NCI-H524 (cell line): ENCODE measurements at regions not wholly inside any gene's neighbourhood (a gene's known extent, or its start where the extent isn't known, plus 50 kb on each side); places are given as distances from the start of the nearest gene placed in this dataset.

Experiments
- DNase-seq, 2 experiments: peaks; one replicate each; lab custom pipeline; 2025; lab: John Stamatoyannopoulos, UW

DNA sequence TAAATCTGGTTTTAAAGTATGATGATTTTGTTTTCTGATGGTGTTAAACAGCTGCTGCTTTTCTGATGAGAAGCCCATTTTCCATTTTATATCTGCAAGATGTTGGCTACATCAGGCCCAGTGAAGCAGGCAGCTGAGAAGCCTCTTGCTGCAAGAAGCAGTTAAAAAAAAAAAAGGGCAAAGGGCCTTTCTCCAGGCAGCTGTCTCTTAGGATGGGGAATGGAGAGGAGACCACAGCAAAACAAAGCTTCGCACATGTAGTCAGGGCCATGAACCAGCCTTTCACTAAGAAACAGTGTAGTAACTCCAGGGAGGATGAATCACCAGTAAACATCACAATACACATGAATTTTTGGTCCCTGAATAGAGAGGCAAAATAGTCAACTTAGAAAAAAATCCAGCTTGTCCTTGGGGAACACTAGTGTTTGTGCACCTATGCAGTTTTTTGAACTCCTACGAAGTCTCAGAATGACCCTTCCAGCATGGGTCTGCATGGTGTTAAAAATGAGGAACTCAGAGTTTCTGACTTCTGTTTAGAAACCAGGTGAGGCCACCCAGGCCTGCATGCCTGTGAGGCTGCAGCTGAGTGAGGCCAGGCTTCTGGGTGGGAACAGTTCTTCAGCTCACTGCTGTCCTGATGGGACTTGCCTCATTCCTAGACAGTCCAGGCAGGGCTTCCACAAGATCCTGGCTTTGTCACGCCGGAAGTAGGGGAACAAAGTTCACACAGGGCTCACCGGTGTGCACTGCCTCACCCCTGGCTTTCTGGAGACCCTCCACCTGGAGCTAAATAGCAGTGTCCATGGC lies 518.7 kb downstream of the MCTP2 start:
- DNase-seq = no peak

DNA sequence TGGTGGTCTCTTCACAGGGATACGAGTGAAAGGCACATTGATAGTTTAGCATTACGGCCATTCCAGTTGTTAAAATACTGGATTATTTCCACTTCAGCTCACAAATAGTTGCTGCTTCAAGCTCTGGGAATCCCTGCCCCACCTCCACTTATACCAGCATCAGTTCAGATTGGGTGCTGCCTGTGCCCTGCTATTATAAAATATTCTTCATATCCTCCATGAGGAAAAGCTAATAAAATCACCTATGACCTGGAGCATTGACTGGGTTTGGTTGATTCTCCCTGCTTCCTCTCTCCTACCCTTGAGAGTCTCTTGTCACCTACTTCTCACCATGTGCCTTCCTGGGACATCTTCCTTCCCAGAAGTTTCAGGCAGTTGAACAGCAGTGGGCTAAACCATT lies 529.0 kb downstream of the MCTP2 start:
- no peak for DNase-seq

DNA sequence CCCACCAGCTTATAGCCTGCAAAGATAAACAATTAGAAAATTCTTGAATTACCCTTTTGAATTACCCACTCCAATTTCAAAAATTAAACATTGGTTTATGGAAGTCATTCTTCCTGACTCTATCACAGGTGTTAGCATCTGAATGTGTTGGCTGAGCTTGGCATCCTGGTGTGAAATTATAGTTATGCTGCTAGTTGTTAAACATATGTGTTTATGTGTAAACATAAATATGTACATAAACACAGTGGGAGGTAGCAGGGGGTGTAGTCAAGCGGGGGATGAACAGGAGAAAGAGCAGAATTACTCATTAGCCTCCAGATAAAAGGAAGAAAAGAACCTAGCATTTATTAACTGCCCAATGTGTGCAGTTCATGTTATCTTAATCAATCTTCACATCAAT lies 530.2 kb downstream of the MCTP2 start:
- no peak for DNase-seq

DNA sequence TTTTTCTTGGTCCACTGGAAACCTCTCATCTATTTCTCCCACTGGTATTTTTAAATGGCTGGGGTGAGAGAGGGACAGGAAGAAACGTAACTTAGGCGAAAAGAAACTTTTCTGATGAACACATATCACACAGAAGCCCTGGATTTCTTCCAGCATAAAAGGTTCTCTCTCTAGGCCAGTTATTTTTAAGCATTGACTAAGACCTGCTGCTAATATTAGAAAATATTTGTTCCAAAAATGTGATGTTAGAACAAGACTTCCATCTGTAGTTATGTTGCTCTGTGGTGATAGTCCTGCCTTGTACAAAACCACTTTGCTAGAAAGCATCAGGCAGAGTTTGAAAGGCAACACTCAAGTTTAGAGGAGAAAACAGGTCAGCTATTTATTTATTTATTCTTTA lies 537.7 kb downstream of the MCTP2 start:
- DNase-seq = no peak

DNA sequence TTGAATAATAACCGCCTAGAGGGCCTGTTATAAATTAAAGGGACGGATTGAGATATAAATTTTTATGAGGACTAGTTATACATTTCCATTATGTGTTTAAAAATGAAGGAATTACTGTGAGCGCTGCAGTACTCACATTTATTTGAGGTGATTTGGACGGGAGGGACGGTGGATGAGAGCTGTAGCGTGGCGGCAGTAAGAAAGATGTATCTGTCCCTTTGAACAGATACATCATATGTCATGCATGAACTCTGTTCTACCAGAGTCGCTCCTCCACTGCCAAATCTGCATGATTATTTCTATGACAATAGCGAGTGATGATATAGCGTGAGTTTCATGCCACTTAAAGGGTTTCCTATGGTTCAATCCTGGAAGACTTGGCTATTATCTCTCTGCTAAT lies 538.8 kb downstream of the MCTP2 start:
- no peak for DNase-seq

DNA sequence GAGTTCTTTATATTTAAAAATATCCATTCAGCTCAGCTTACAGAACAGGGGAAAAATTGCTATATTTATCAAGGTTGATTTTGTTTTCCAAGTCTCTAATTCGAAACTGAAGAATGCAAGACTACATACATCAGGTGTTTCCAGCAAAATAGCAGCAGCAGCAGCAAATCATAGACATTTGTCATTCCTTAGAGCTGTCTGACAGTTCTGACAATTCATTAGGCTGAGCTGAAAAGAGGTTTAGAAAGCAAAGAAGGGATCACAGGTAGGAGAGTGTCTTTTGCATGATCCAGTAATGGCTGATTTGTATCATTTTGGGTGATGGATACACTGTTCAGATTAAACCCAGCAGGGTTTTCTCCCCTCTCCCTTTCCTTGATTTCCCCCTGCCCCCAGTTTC lies 545.7 kb downstream of the MCTP2 start:
- DNase-seq = no peak

DNA sequence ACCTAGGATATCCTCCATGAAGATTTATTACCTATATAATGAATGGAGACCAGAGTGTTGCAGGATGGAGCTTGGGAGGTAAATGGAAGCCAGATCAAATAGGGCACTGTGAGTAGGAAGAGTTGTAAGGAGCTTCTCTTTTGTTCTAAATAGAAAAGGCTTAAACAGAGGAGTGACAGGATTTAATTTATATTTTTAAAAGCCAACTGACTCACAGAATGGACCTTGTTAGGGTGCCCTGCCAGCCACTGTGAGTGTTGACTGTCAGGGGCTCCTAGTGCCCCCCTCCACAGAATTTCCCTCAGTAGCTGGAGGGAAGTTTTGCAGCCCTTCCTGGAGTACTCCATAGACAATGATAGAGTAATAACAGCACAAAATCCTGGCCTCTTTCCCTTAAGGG lies 547.5 kb downstream of the MCTP2 start:
- no peak for DNase-seq

DNA sequence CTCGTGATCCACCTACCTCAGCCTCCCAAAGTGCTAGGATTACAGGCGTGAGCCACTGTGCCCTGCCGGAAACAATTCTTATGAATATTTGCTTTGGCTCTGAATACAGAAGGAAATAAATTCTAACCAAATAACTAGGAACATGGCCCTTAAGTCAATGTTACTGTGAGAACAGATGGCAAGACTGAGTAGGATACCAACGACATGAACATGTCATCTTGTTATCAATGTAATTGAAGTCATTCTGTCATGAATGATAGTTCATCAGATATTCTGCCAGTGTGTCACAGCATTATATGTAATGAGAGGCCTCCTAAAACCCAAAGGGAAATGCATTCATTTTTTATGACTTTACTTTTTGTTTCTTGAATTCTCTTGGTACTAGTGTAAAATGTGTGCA lies 548.8 kb downstream of the MCTP2 start:
- no peak for DNase-seq

DNA sequence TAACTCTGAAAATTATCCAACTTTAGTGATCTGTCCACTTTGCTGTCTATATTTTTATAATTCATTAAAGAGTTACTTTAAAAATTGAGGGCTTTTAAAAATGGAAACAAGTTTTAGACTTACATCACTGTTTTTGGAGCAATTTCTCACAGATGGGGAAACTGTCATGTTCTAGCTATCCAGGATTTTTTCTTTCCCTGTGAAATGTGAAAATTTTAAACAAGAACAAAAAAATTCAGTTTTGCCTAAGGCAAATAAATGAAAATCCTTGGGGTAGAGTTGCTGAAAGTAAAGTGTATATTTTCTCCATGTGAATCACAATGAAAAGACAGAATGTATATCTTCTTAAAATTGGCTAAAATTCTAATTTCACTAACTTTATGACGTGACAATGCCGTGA lies 553.7 kb downstream of the MCTP2 start:
- no peak for DNase-seq

DNA sequence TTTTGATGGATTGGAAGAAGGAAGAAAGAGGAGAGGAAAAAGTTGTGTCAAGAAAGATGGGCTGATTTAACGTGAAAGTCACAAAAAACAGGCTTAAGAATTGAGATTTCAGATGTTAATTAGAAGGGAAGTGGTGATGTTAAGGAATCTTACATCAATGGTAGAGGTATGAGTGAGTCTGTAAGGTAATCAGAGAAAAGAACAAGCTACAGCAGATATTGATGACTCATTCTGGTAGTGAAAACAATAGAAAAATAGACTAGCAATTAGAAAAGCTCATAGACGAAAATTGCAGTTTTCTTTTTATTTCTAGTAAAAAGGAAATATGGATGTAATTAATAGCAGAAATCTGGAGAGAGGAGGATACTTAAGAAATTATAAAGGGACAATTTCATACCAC lies 559.6 kb downstream of the MCTP2 start:
- no peak for DNase-seq

DNA sequence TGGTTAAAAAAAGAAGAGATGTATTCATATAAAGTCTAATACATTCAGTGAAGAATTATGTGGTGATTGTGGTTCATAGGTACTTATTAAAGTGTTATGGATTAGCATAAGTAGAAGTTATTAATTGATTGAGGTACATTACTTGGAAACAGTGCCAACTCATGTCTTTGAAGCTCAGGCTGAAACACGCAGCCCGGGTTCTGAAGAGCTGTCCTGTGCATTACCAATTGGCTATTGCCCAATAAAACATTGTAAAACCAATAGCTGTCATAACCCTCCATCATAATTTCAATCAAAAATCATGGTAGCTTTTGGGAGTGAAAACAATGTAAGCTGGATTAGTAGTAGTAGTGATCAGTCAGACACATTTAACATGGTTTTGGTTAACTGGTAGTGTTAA lies 560.1 kb downstream of the MCTP2 start:
- DNase-seq = no peak

DNA sequence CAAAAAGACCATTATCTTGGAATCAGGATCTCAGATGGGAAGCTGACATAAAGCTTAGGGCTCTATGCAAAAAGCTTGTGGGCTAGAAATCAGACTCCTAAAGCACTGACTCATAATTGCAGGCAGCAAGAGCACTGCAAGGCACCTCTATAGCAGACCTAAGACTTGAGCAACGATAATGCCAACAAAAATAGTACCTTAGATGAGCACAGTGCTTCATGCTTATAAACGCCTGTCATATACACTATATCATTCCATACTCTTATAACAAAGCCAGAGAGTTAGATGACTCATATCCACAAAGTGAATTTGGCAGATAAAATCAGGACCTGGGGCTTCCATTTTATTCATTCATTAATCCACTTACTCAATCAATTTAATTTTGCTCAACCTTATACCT lies 560.8 kb downstream of the MCTP2 start:
- DNase-seq = no peak

DNA sequence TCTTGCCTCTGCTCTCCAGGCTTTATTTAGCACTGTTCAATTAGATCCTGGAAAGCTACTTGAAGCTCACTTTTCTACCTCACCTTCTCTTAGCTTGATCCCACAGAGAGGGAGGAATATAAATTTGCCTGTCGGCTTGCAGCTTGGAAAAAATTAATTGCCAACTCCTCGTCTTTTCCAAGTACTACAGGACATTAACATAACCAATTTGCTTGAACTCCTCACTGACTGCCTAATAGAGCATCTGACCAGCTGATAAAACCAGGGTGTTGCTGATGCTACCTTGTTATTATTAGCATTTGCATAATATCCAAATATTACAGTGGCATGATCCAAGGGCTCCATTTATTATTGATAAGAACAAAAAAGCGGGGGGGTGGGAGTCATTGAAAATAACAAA lies 561.8 kb downstream of the MCTP2 start:
- DNase-seq = no peak

DNA sequence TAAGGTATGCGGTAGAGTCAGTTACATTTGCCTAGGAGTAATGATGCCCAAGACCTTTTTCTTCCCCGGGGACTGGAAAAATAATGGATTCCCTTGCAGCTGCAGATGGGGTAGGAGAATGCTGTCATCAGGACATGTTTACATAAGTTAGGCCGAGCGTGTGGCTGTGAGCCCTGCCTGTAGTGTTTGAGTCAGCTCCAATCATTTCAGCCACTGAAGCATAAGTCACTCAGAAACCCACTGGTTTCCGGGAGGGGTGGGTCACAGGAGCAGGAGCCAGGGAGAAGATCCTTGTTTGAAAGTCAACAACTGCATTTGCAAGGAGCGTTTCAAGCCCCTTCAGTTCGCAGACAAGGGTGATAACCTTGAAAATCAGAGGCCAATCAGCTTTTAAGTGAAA lies 562.3 kb downstream of the MCTP2 start:
- no peak for DNase-seq

DNA sequence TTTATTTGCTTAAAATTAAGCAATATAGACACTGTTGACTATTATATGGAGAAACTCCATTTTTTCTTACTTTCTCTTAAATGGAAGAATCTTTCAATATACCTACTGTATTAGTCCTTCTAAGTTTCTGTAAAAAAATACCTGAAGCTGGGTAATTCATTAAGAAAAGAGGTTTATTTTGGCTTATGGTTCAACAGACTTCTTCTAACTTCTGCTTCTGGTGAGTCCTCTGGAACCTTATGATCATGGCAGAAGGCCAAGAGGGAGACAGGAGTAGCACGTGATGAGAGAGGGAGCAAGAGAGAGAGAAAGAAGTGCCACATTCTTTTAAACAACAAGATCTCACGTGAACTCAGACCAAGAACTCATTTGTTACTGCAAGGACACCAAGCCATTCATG lies 573.3 kb downstream of the MCTP2 start:
- no peak for DNase-seq

DNA sequence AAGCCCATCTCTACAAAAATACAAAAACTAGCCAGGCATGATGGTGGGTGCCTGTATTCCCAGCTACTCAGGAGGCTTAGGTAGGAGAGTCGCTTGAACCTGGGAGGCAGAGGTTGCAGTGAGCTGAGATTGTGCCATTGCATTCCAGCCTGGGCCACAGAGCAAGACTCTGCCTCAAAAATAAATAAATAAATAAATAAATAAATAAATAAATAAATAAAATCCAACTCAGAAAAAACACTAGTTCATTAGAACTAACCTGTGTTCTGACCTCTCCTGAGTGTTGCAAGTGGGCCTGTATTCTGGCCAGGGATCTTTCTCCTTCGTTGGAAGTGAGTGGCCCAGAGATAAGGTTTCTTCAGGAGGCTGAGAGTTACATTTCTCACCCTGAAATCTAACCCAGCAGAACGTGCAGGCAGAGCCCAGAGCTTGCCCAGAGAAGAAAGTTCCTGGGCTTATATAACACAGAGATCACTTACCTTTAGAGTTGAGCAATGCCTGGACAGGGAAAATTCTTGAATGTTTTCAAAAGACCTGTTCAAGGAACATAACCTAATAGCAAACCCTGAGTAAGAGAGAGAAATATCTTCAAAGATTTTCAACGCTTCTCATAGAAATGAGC lies 583.9 kb downstream of the MCTP2 start:
- DNase-seq = no peak

DNA sequence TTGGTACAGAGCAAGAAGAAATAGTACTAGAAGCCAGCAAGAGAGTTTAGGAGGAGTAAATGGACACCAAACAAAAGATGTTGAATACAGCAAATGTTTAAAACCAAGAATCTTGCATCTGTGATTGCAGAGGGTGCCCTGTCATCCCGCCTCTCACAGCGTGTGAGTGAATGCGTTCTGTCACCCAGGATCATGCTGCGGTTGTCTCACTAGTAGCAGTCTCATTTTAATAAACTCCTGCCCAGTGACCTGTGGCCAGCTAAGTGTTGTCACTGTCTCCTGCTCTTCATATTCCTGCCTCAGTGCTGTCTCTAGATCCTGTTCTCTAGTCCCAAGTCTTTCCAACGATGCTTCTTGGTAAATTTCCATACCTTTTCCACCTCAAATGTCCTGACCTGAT lies 584.6 kb downstream of the MCTP2 start:
- no peak for DNase-seq

DNA sequence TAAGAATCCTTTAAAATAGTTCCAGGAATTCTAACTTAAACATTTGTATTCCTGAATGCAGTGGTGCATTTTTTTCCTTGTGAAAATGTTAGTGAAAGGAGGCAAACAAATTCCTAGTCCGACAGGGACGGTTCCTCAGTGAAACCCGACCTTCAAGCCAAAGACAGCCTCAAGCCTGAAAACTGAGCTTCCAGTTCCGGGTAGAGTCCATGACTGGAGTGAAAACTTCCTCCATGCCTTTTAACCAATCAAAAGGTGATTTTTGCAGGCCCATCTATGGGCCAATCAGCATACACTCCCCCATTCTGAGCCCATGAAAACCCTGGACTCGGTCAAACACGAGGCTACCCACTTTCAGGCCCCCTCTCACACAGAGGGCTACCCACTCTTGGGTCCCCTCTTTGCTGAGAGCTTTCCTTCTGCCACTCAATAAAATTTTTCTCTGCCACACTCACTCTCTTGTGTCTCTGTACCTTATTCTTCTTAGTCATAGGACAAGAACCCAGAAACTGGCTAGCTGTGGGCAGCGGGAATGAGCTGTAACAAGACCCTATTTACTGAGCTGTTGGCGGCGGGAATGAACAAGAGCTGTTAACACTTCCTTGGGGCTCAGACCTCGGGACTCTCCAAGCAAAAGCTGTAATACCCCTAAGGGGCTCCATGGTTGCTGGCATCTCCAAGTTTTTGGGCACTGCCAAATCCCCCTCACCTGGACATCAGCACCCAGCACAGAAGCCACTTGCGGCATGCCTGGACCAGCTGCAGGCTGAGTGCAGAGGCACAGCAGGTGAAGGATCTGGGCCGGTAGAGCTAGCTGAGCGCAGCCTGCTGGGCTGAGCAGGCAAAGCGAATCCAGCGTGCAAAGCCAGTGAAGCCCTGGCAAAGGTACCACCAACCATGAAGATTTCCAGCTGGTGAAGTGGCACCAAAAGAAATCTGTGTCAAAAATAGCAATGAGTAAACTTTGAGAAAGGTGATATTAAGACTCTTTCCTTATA lies 598.8 kb downstream of the MCTP2 start:
- no peak for DNase-seq

DNA sequence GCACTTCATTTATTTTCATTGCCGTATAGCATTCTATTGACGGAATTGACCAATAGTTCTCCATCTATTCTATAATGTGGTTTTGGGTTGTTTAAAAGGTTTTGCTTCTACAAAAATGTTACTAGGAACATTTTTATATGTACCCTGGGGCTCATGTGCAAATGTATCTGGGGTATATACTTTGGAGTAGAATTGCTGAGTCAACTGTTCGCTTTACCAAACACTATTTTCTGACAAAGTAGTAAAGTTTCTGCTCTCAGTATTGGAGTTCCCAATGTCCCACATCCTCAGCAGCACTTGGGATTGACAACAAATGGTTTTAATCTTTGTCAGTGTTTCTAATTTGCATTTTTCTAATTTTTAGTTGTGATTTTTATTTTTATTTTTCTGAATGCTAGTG lies 602.6 kb downstream of the MCTP2 start:
- no peak for DNase-seq

DNA sequence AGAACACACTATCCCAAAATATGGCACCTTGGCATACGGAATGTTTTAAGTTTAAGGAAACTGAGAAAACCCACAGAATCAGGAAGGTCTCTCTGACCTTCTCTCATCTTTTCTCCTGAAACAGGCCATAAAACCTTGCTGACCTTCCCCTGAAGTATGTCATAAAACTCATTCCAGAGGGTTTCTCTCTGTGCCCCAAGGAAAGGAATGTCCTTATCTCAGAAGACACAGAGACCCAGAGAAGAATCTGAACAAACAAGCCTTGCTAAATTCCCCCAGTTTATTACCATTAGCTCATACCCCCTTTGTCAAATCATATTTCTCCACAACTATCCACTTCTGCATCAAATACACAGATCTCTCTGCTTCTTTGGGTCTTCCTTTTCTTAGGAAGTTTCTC lies 603.1 kb downstream of the MCTP2 start:
- no peak for DNase-seq

DNA sequence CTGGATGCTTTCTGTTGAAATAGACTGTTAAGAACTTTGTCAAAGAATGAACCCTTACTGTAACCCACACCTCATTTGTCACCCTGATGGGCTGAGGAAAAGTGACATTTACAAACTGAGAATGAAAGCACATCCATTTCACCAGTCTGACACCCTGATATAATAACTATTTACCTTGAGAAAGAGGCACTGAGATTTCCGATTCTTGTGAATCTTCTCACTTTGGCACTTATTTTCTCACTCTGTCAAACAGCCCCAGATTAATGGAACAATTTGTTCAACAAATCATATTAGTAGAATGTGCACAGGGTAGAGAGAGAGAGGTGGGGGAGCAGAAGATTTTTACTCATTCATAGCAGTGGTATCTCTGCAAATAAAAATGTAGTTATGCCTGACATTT lies 606.9 kb downstream of the MCTP2 start:
- no peak for DNase-seq
